ENCODE measurements at regions not wholly inside any gene's neighbourhood (a gene's known extent, or its start where the extent isn't known, plus 50 kb on each side); places are given as distances from the start of the nearest gene placed in this dataset.

- TF ChIP-seq CTCF (conservative IDR thresholded peaks at IDR 0.05; ENCODE audit: low read depth, low read length) (no peak; the same call in 1 of the 2 replicates), EZH2 (IDR thresholded peaks at IDR 0.05; ENCODE audit: borderline replicate concordance, low read depth, low read length, poor library complexity, severe bottlenecking) (no peak)
Observed at GRCh38 chrX:115949900-115950822, 220.4 kb upstream of the AGTR2 start.

All from A673 (cell line).